Neural cell (in vitro differentiated cells): ENCODE measurements at regions not wholly inside any gene's neighbourhood (a gene's known extent, or its start where the extent isn't known, plus 50 kb on each side); places are given as distances from the start of the nearest gene placed in this dataset.

Experiments
- EP300 ChIP-seq: fragments of 450-650 bp; conservative IDR thresholded peaks from 2 replicates; pipeline ENCODE4 v1.6.1; 2014; ENCODE audit warnings: antibody characterized with exemption, mild to moderate bottlenecking, moderate library complexity; ENCODE audit not compliant: poor library complexity, severe bottlenecking
- TF ChIP-seq, protein P1 (sequence below): fragments of 450-650 bp; IDR thresholded peaks from 2 replicates; pipeline ENCODE4 v1.5.1; 2014; ENCODE audit warnings: antibody characterized with exemption, mild to moderate bottlenecking, moderate library complexity; ENCODE audit not compliant: poor library complexity, severe bottlenecking

DNA sequence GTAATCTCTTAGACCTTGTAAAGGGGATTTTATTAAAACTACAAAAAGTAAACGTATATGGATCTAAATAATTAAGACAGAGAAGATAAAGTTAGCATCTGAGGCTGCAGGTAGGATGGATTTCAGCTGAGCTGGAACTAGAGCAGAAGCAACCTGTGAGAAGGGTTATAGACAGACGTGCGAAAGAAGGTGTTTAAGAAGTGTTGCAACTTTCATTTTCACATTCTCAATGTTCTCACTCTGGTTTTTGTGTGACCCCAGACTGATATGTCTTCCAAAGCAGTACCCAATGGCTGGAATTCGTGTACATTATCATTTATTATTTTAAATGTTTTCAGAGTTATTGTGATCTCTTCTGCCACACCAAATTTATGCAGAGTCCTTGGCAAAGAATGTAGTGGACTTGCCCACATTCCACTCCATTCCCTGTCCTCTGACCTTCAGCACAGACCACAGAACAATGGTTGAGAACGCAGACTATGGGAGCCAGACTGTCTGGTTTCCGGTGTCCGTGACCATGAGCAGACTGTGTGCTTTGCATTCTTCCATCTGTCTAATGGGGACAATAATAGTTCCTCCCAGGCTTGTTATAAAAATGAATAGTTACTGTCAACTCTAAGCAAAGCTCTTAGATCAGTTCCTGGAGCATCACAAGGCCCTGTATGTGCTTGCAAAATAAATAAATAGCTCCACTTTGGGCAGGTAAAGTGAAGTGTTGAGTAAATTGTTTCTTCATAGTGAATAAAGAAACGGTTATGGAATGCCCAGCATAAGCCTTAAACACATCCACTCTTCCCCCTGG lies 140.6 kb upstream of the SAMSN1 start:
- TF ChIP-seq, protein P1, sequence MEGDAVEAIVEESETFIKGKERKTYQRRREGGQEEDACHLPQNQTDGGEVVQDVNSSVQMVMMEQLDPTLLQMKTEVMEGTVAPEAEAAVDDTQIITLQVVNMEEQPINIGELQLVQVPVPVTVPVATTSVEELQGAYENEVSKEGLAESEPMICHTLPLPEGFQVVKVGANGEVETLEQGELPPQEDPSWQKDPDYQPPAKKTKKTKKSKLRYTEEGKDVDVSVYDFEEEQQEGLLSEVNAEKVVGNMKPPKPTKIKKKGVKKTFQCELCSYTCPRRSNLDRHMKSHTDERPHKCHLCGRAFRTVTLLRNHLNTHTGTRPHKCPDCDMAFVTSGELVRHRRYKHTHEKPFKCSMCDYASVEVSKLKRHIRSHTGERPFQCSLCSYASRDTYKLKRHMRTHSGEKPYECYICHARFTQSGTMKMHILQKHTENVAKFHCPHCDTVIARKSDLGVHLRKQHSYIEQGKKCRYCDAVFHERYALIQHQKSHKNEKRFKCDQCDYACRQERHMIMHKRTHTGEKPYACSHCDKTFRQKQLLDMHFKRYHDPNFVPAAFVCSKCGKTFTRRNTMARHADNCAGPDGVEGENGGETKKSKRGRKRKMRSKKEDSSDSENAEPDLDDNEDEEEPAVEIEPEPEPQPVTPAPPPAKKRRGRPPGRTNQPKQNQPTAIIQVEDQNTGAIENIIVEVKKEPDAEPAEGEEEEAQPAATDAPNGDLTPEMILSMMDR, result no peak
- TF ChIP-seq EP300, result no peak
